SK-N-SH (cell line): ENCODE measurements at regions not wholly inside any gene's neighbourhood (a gene's known extent, or its start where the extent isn't known, plus 50 kb on each side); places are given as distances from the start of the nearest gene placed in this dataset.

Experiments used
- EP300 ChIP-seq, 2 experiments: IDR thresholded peaks; 2 replicates each; pipeline versions ENCODE4 v1.4.0 to v1.6.1; 2012; ENCODE audit warnings: borderline replicate concordance in 1 of 2, low read depth in 1 of 2, low read length in 1 of 2
- TAF1 ChIP-seq: IDR thresholded peaks from 2 replicates; pipeline ENCODE4 v1.6.1; 2012; ENCODE audit warnings: low read depth, mild to moderate bottlenecking, low read length, moderate library complexity, borderline replicate concordance
- TF ChIP-seq, protein P1 (sequence below): fragments of 200-600 bp; sonication (generic); IDR thresholded peaks from 2 replicates; pipeline ENCODE4 v1.6.1; 2017; ENCODE audit warnings: antibody characterized with exemption, mild to moderate bottlenecking, moderate library complexity
- TF ChIP-seq, protein P2 (sequence below): IDR thresholded peaks from 2 replicates; pipeline ENCODE4 v1.6.1; 2012; ENCODE audit warnings: mild to moderate bottlenecking, low read depth, low read length, moderate library complexity
- TF ChIP-seq, protein P3 (sequence below): IDR thresholded peaks from 2 replicates; pipeline ENCODE4; 2012

DNA sequence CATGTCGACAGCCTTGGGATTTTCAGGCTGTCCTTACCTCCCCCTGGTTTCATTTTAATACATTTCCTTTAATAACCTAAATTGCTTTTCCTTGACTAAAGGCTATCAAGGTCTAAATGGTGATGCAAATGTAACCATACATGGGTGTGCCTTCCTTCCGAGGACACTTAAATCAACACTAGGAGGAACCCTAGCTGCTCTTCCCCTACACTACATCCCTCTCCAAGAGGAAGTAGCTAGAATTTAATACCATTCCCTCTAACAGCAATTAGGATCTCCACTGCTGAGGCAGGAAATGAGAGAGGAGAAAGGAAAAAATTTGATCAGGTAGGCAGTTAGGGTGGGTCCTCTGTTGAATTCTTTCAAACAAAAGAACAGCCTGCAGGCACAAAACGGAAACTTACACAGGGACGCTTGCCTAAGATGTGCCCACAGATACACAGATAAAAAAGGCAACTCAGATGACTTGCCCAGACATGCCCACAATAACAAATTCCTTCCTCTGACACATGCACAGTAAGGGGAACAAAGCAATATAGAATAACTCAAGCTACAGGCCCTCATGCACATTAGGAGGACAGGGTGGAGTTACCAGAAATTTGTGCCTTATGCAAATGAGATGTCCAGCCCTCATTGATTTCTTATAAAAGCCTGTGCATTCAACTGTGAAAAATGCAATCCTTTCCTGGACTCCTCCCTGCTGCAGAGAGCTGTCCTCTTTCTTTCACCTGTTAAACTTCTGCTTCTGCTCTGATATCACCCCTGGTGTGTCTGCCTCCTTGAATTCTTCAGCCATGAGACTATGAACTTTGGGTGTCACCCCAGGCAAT is 1024.4 kb upstream of the CADM2 start:
- TF ChIP-seq, protein P1, sequence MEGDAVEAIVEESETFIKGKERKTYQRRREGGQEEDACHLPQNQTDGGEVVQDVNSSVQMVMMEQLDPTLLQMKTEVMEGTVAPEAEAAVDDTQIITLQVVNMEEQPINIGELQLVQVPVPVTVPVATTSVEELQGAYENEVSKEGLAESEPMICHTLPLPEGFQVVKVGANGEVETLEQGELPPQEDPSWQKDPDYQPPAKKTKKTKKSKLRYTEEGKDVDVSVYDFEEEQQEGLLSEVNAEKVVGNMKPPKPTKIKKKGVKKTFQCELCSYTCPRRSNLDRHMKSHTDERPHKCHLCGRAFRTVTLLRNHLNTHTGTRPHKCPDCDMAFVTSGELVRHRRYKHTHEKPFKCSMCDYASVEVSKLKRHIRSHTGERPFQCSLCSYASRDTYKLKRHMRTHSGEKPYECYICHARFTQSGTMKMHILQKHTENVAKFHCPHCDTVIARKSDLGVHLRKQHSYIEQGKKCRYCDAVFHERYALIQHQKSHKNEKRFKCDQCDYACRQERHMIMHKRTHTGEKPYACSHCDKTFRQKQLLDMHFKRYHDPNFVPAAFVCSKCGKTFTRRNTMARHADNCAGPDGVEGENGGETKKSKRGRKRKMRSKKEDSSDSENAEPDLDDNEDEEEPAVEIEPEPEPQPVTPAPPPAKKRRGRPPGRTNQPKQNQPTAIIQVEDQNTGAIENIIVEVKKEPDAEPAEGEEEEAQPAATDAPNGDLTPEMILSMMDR, result no peak
- TF ChIP-seq EP300 (IDR thresholded peaks at IDR 0.05; ENCODE audit: borderline replicate concordance in 1 of 2, low read depth in 1 of 2, low read length in 1 of 2) (no peak), TAF1 (no peak)
- TF ChIP-seq, protein P2, sequence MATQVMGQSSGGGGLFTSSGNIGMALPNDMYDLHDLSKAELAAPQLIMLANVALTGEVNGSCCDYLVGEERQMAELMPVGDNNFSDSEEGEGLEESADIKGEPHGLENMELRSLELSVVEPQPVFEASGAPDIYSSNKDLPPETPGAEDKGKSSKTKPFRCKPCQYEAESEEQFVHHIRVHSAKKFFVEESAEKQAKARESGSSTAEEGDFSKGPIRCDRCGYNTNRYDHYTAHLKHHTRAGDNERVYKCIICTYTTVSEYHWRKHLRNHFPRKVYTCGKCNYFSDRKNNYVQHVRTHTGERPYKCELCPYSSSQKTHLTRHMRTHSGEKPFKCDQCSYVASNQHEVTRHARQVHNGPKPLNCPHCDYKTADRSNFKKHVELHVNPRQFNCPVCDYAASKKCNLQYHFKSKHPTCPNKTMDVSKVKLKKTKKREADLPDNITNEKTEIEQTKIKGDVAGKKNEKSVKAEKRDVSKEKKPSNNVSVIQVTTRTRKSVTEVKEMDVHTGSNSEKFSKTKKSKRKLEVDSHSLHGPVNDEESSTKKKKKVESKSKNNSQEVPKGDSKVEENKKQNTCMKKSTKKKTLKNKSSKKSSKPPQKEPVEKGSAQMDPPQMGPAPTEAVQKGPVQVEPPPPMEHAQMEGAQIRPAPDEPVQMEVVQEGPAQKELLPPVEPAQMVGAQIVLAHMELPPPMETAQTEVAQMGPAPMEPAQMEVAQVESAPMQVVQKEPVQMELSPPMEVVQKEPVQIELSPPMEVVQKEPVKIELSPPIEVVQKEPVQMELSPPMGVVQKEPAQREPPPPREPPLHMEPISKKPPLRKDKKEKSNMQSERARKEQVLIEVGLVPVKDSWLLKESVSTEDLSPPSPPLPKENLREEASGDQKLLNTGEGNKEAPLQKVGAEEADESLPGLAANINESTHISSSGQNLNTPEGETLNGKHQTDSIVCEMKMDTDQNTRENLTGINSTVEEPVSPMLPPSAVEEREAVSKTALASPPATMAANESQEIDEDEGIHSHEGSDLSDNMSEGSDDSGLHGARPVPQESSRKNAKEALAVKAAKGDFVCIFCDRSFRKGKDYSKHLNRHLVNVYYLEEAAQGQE, result no peak
- TF ChIP-seq, protein P3, sequence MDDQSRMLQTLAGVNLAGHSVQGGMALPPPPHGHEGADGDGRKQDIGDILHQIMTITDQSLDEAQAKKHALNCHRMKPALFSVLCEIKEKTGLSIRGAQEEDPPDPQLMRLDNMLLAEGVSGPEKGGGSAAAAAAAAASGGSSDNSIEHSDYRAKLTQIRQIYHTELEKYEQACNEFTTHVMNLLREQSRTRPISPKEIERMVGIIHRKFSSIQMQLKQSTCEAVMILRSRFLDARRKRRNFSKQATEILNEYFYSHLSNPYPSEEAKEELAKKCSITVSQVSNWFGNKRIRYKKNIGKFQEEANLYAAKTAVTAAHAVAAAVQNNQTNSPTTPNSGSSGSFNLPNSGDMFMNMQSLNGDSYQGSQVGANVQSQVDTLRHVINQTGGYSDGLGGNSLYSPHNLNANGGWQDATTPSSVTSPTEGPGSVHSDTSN, result no peak
